ENCODE measurements at regions not wholly inside any gene's neighbourhood (a gene's known extent, or its start where the extent isn't known, plus 50 kb on each side); places are given as distances from the start of the nearest gene placed in this dataset.

GRCh38 chr4:174152717-174153466, 130.6 kb downstream of the FBXO8 start:
- Mint-ChIP-seq H3K27ac (ENCODE audit: unreplicated experiment) (no peak overlapping the region), H3K9me3 (ENCODE audit: low read depth) (no peaks in the 10 kb centered on the region), H3K4me3 (ENCODE audit: unreplicated experiment) (no peak overlapping the region), H3K4me1 (ENCODE audit: low read depth) (peaks cover 5% of the 10 kb centered on the region), H3K36me3 (ENCODE audit: low read depth) (no peaks in the 10 kb centered on the region), H3K27me3 (ENCODE audit: low read depth) (peaks cover 46% of the 10 kb centered on the region)
- DNase-seq (ENCODE audit: low spot score), result no peak
- no peak for TF ChIP-seq CTCF (IDR thresholded peaks at IDR 0.05)

GRCh38 chr4:174147863-174148262, 135.6 kb downstream of the FBXO8 start:
- Mint-ChIP-seq H3K4me1 (ENCODE audit: low read depth) (peaks cover 5% of the 10 kb centered on the region), H3K4me3 (ENCODE audit: unreplicated experiment) (no peak overlapping the region), H3K27ac (ENCODE audit: unreplicated experiment) (no peak overlapping the region), H3K9me3 (ENCODE audit: low read depth) (no peaks in the 10 kb centered on the region), H3K36me3 (ENCODE audit: low read depth) (no peaks in the 10 kb centered on the region), H3K27me3 (ENCODE audit: low read depth) (peaks cover 47% of the 10 kb centered on the region)
- TF ChIP-seq CTCF (IDR thresholded peaks at IDR 0.05), result no peak
- DNase-seq (ENCODE audit: low spot score), result no peak

- no peak for TF ChIP-seq CTCF (IDR thresholded peaks at IDR 0.05)
- Mint-ChIP-seq H3K27me3 (ENCODE audit: low read depth) (peaks cover 39% of the 10 kb centered on the region), H3K27ac (ENCODE audit: unreplicated experiment) (no peak overlapping the region), H3K9me3 (ENCODE audit: low read depth) (no peaks in the 10 kb centered on the region), H3K4me1 (ENCODE audit: low read depth) (no peaks in the 10 kb centered on the region), H3K36me3 (ENCODE audit: low read depth) (no peaks in the 10 kb centered on the region), H3K4me3 (ENCODE audit: unreplicated experiment) (no peak overlapping the region)
- no peak for DNase-seq (ENCODE audit: low spot score)
Measured at GRCh38 chr4:174144106-174144505, 139.4 kb downstream of the FBXO8 start.

- no peak for DNase-seq (ENCODE audit: low spot score)
- Mint-ChIP-seq H3K9me3 (ENCODE audit: low read depth) (no peaks in the 10 kb centered on the region), H3K4me1 (ENCODE audit: low read depth) (no peaks in the 10 kb centered on the region), H3K27me3 (ENCODE audit: low read depth) (peaks cover 25% of the 10 kb centered on the region), H3K27ac (ENCODE audit: unreplicated experiment) (no peak overlapping the region), H3K36me3 (ENCODE audit: low read depth) (no peaks in the 10 kb centered on the region), H3K4me3 (ENCODE audit: unreplicated experiment) (no peak overlapping the region)
- no peak for TF ChIP-seq CTCF (IDR thresholded peaks at IDR 0.05)
Measured at GRCh38 chr4:174141876-174142275, 141.6 kb downstream of the FBXO8 start.

GRCh38 chr4:174138616-174139015, 144.9 kb downstream of the FBXO8 start:
- H3K9me3 Mint-ChIP-seq (ENCODE audit: low read depth), result no peaks in the 10 kb centered on the region
- H3K27ac Mint-ChIP-seq (ENCODE audit: unreplicated experiment), result no peak overlapping the region
- H3K4me3 Mint-ChIP-seq (ENCODE audit: unreplicated experiment), result no peak overlapping the region
- no peak for TF ChIP-seq CTCF (IDR thresholded peaks at IDR 0.05)
- no peaks in the 10 kb centered on the region for H3K36me3 Mint-ChIP-seq (ENCODE audit: low read depth)
- no peaks in the 10 kb centered on the region for H3K4me1 Mint-ChIP-seq (ENCODE audit: low read depth)
- H3K27me3 Mint-ChIP-seq (ENCODE audit: low read depth), result peaks cover 11% of the 10 kb centered on the region
- DNase-seq (ENCODE audit: low spot score), result no peak

Measured in chondrocyte (in vitro differentiated cells).